ENCODE measurements at regions not wholly inside any gene's neighbourhood (a gene's known extent, or its start where the extent isn't known, plus 50 kb on each side); places are given as distances from the start of the nearest gene placed in this dataset.

GRCh38 chr12:116502141-116502725 lies 56.9 kb upstream of the MAP1LC3B2 start:
- no peak for DNase-seq

DNA sequence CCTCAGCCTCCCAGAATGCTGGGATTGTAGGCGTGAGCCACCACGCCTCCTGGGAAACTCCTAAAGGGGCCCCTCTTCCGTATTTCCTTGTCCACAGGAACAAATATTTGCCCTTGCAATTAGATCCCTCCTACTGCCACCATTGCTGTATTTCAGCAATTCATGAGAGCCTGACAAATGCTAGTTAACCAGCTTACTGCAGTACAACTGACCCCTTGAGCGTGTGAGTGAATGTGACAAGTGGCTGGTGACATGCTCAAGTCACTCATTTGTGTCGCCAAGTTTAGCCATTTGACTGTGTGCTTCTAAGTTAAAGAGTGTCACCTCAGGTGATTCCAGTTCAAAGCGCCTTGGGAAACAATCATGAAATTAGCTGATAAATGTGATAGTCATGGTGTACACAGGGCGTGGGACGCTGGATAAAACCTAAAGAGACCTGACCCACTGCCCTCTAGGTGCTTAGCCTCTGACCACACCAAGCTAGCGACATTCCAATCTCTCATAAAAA lies 56.1 kb upstream of the MAP1LC3B2 start:
- no peak for DNase-seq

DNA sequence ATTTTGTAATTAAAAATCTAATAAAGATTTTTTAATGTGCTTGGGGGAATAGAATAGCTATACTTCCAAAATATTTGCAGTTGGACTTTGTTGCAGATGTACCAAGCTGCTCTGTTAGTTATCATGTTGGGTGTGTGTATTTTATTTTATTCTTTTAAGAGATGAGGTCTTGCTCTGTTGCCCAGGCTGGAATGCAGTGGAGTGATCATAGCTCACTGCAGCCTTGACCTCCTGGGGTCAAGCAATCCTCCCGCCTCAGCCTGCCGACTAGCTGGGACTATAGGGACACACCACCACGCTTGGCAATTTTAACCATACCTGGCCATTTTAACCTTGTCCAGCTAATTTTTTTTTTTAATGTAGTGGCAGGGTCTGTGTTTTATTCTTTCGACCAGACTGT lies 54.7 kb upstream of the MAP1LC3B2 start:
- no peak for DNase-seq

GRCh38 chr12:116506697-116507064 lies 52.5 kb upstream of the MAP1LC3B2 start:
- DNase-seq = no peak

GRCh38 chr12:116508145-116509121 lies 50.7 kb upstream of the MAP1LC3B2 start:
- no peak for DNase-seq

Data from NCI-H1417 treated with DMSO at 0.1 percent for 48 hours (cell line).